OCI-LY3 (cell line): ENCODE measurements at regions not wholly inside any gene's neighbourhood (a gene's known extent, or its start where the extent isn't known, plus 50 kb on each side); places are given as distances from the start of the nearest gene placed in this dataset.

Experiments used
- H2AFZ ChIP-seq: fragments of 200-600, 300-600 bp; shearing (Covaris generic); 2 replicates; pipeline ENCODE4 v1.6.0; 2014; ENCODE audit warnings: antibody characterized with exemption, low read depth, low read length
- H3K27ac ChIP-seq: fragments of 200-600, 300-600 bp; sonication (generic); 2 replicates; pipeline ENCODE4 v1.5.1; 2014; ENCODE audit warnings: mild to moderate bottlenecking, low read length, moderate library complexity, mixed read lengths
- H3K27me3 ChIP-seq: fragments of 200-600, 300-600 bp; sonication (generic); 2 replicates; pipeline ENCODE4 v1.6.1; 2014; ENCODE audit warnings: low read depth, low read length, mixed read lengths
- H3K36me3 ChIP-seq: fragments of 200-600, 300-600 bp; sonication (generic); replicated peaks from 2 replicates; pipeline ENCODE3; 2014; ENCODE audit warnings: low read depth, low read length, mixed read lengths
- H3K4me1 ChIP-seq: fragments of 300-600, 200-600 bp; sonication (generic); 2 replicates; pipeline ENCODE4 v1.6.1; 2014; ENCODE audit warnings: low read length, mixed read lengths
- H3K4me2 ChIP-seq: fragments of 200-600, 300-600 bp; sonication (generic); 2 replicates; pipeline ENCODE4 v1.6.1; 2014; ENCODE audit warnings: low read length, mixed read lengths
- H3K4me3 ChIP-seq: fragments of 300-600, 200-600 bp; sonication (generic); 2 replicates; pipeline ENCODE4 v1.5.1; 2014; ENCODE audit warnings: antibody characterized with exemption, mild to moderate bottlenecking, low read length, moderate library complexity
- H3K79me2 ChIP-seq: fragments of 300-600, 200-600 bp; shearing (Covaris generic); 2 replicates; pipeline ENCODE4 v1.6.1; 2014; ENCODE audit warnings: mild to moderate bottlenecking, low read length, mixed read lengths
- H3K9ac ChIP-seq: fragments of 300-600, 200-600 bp; shearing (Covaris generic); 2 replicates; pipeline ENCODE4 v1.6.0; 2014; ENCODE audit warnings: mild to moderate bottlenecking, low read length, moderate library complexity
- H3K9me3 ChIP-seq: fragments of 200-600, 300-600 bp; shearing (Covaris generic); 2 replicates; pipeline ENCODE4 v1.6.1; 2014; ENCODE audit warnings: low read length, mixed read lengths; ENCODE audit not compliant: insufficient read depth
- H4K20me1 ChIP-seq: fragments of 200-600, 300-600 bp; sonication (generic); 2 replicates; pipeline ENCODE4 v1.6.1; 2016; ENCODE audit warnings: low read length, mixed read lengths; ENCODE audit not compliant: insufficient read depth
- CTCF ChIP-seq: fragments of 200-600, 300-600 bp; sonication (generic); IDR thresholded peaks from 2 replicates; pipeline ENCODE4 v1.5.1; 2014; ENCODE audit warnings: antibody characterized with exemption, low read length, low read depth
- EZH2phosphoT487 ChIP-seq: fragments of 200-600 bp; shearing (Covaris generic); IDR thresholded peaks from 2 replicates; pipeline ENCODE4 v1.6.1; 2018; ENCODE audit warnings: antibody characterized with exemption, mixed run types, low read depth

GRCh38 chr10:109418795-109419194, 504.5 kb downstream of the XPNPEP1 start:
- Histone ChIP-seq H4K20me1 (no peaks in the 10 kb centered on the region), H3K9me3 (no peaks in the 10 kb centered on the region), H3K27ac (no peak overlapping the region), H3K79me2 (no peaks in the 10 kb centered on the region), H3K27me3 (no peaks in the 10 kb centered on the region), H3K4me3 (no peak overlapping the region), H3K4me2 (no peak overlapping the region), H3K4me1 (no peaks in the 10 kb centered on the region), H2AFZ (no peak overlapping the region), H3K9ac (no peak overlapping the region), H3K36me3 (no peaks in the 10 kb centered on the region)
- TF ChIP-seq EZH2phosphoT487 = no peak
- no peak for TF ChIP-seq CTCF

GRCh38 chr10:109417803-109418202, 505.5 kb downstream of the XPNPEP1 start:
- Histone ChIP-seq H3K4me3 (no peak overlapping the region), H4K20me1 (no peaks in the 10 kb centered on the region), H3K4me1 (no peaks in the 10 kb centered on the region), H3K27ac (no peak overlapping the region), H3K9me3 (no peaks in the 10 kb centered on the region), H2AFZ (no peak overlapping the region), H3K36me3 (no peaks in the 10 kb centered on the region), H3K27me3 (no peaks in the 10 kb centered on the region), H3K9ac (no peak overlapping the region), H3K79me2 (no peaks in the 10 kb centered on the region), H3K4me2 (no peak overlapping the region)
- no peak for TF ChIP-seq CTCF
- TF ChIP-seq EZH2phosphoT487 = no peak

- H3K27ac ChIP-seq = no peak overlapping the region
- H3K79me2 ChIP-seq = no peaks in the 10 kb centered on the region
- no peak overlapping the region for H3K4me3 ChIP-seq
- no peaks in the 10 kb centered on the region for H3K27me3 ChIP-seq
- H3K9me3 ChIP-seq = no peaks in the 10 kb centered on the region
- no peaks in the 10 kb centered on the region for H3K4me1 ChIP-seq
- H3K36me3 ChIP-seq = no peaks in the 10 kb centered on the region
- no peak overlapping the region for H2AFZ ChIP-seq
- TF ChIP-seq EZH2phosphoT487 = no peak
- TF ChIP-seq CTCF = no peak
- H4K20me1 ChIP-seq = no peaks in the 10 kb centered on the region
- no peak overlapping the region for H3K9ac ChIP-seq
- H3K4me2 ChIP-seq = no peak overlapping the region
Measured at GRCh38 chr10:109412353-109412752, 511.0 kb downstream of the XPNPEP1 start.

GRCh38 chr10:109411917-109412316, 511.4 kb downstream of the XPNPEP1 start:
- Histone ChIP-seq H4K20me1 (no peaks in the 10 kb centered on the region), H3K79me2 (no peaks in the 10 kb centered on the region), H3K4me3 (no peak overlapping the region), H3K9ac (no peak overlapping the region), H2AFZ (no peak overlapping the region), H3K9me3 (no peaks in the 10 kb centered on the region), H3K27ac (no peak overlapping the region), H3K4me1 (no peaks in the 10 kb centered on the region), H3K4me2 (no peak overlapping the region), H3K27me3 (no peaks in the 10 kb centered on the region), H3K36me3 (no peaks in the 10 kb centered on the region)
- TF ChIP-seq CTCF (no peak), EZH2phosphoT487 (no peak)
